Skeletal muscle tissue (tissue), 3 donors: ENCODE measurements at regions not wholly inside any gene's neighbourhood (a gene's known extent, or its start where the extent isn't known, plus 50 kb on each side); places are given as distances from the start of the nearest gene placed in this dataset.

Source experiments
- H3K27ac ChIP-seq: one replicate; pipeline ENCODE4 v1.7.0; 2013; ENCODE audit warnings: mild to moderate bottlenecking, low read depth, low read length, inconsistent platforms
- H3K27me3 ChIP-seq, 3 donors: one replicate each; pipeline ENCODE4 v1.7.0; 2013; ENCODE audit warnings: low read length in 3 of 3; ENCODE audit not compliant: control insufficient read depth in 3 of 3, insufficient read depth in 3 of 3
- H3K36me3 ChIP-seq, 3 donors: one replicate each; pipeline ENCODE4 v1.7.0; 2013; ENCODE audit warnings: low read length in 3 of 3; ENCODE audit not compliant: control insufficient read depth in 3 of 3, insufficient read depth in 3 of 3
- H3K4me1 ChIP-seq, 3 donors: one replicate each; pipeline ENCODE4 v1.7.0; 2013; ENCODE audit warnings: low read length in 3 of 3, mild to moderate bottlenecking in 3 of 3; ENCODE audit not compliant: control insufficient read depth in 3 of 3, insufficient read depth in 3 of 3
- H3K4me3 ChIP-seq, 3 donors: one replicate each; pipeline ENCODE4 v1.7.0; 2013; ENCODE audit warnings: low read length in 3 of 3
- H3K9ac ChIP-seq, 3 donors: one replicate each; pipeline ENCODE4 v1.7.0; 2013; ENCODE audit warnings: low read length in 3 of 3, mild to moderate bottlenecking in 3 of 3, moderate library complexity in 2 of 3, low read depth in 1 of 3
- H3K9me3 ChIP-seq, 3 donors: one replicate each; pipeline ENCODE4 v1.7.0; 2013; ENCODE audit warnings: low read length in 3 of 3; ENCODE audit not compliant: control insufficient read depth in 3 of 3
- donor health status: Osteomylitis.

- no peak overlapping the region for H3K27ac ChIP-seq
- no peaks in the 10 kb centered on the region for H3K36me3 ChIP-seq
- H3K4me1 ChIP-seq: peaks cover 2 to 6% (median 3%) of the 10 kb centered on the region in 3 donors
- no peaks in the 10 kb centered on the region for H3K9me3 ChIP-seq
- H3K9ac ChIP-seq: no peak overlapping the region
- H3K4me3 ChIP-seq: no peak overlapping the region
- no peaks in the 10 kb centered on the region for H3K27me3 ChIP-seq
Measured at GRCh38 chr5:143672806-143673205, 139.2 kb upstream of the HMHB1 start.

- Histone ChIP-seq H3K9me3 (no peaks in the 10 kb centered on the region), H3K36me3 (no peaks in the 10 kb centered on the region), H3K4me3 (no peak overlapping the region), H3K9ac (no peak overlapping the region), H3K27me3 (no peaks in the 10 kb centered on the region), H3K27ac (no peak overlapping the region), H3K4me1 (peaks cover 2 to 6% (median 3%) of the 10 kb centered on the region in 3 donors)
Measured at GRCh38 chr5:143671674-143672569, 140.0 kb upstream of the HMHB1 start.

- H3K27ac ChIP-seq: no peak overlapping the region
- no peak overlapping the region for H3K9ac ChIP-seq
- no peak overlapping the region for H3K4me3 ChIP-seq
- H3K36me3 ChIP-seq: no peaks in the 10 kb centered on the region
- no peaks in the 10 kb centered on the region for H3K27me3 ChIP-seq
- peaks cover 2 to 6% (median 3%) of the 10 kb centered on the region in 3 donors for H3K4me1 ChIP-seq
- H3K9me3 ChIP-seq: no peaks in the 10 kb centered on the region
Measured at GRCh38 chr5:143671021-143671420, 140.9 kb upstream of the HMHB1 start.

- H3K9ac ChIP-seq: no peak overlapping the region
Measured at GRCh38 chr5:143665866-143666265, 146.1 kb upstream of the HMHB1 start.

GRCh38 chr5:143664623-143665022 lies 147.3 kb upstream of the HMHB1 start:
- Histone ChIP-seq H3K9ac (no peak overlapping the region), H3K36me3 (no peaks in the 10 kb centered on the region), H3K4me1 (peaks cover 0 to 2% (median 0%) of the 10 kb centered on the region in 3 donors), H3K9me3 (no peaks in the 10 kb centered on the region), H3K4me3 (no peak overlapping the region), H3K27ac (no peak overlapping the region), H3K27me3 (no peaks in the 10 kb centered on the region)

More at GRCh38 chr5:143665866-143666265, 146.1 kb upstream of the HMHB1 start:
- peaks cover 0 to 2% (median 0%) of the 10 kb centered on the region in 3 donors for H3K4me1 ChIP-seq
- H3K9me3 ChIP-seq: no peaks in the 10 kb centered on the region
- no peaks in the 10 kb centered on the region for H3K27me3 ChIP-seq
- no peak overlapping the region for H3K4me3 ChIP-seq
- H3K36me3 ChIP-seq: no peaks in the 10 kb centered on the region
- no peak overlapping the region for H3K27ac ChIP-seq

GRCh38 chr5:143663872-143664271 lies 148.1 kb upstream of the HMHB1 start:
- Histone ChIP-seq H3K36me3 (no peaks in the 10 kb centered on the region), H3K27ac (no peak overlapping the region), H3K9me3 (no peaks in the 10 kb centered on the region), H3K4me1 (no peaks in the 10 kb centered on the region), H3K27me3 (no peaks in the 10 kb centered on the region), H3K9ac (no peak overlapping the region), H3K4me3 (no peak overlapping the region)

GRCh38 chr5:143662020-143662419 lies 149.9 kb upstream of the HMHB1 start:
- H3K27ac ChIP-seq: no peak overlapping the region
- no peaks in the 10 kb centered on the region for H3K27me3 ChIP-seq
- no peak overlapping the region for H3K9ac ChIP-seq
- no peaks in the 10 kb centered on the region for H3K4me1 ChIP-seq
- H3K9me3 ChIP-seq: no peaks in the 10 kb centered on the region
- no peaks in the 10 kb centered on the region for H3K36me3 ChIP-seq
- no peak overlapping the region for H3K4me3 ChIP-seq

GRCh38 chr5:143660625-143661024 lies 151.3 kb upstream of the HMHB1 start:
- Histone ChIP-seq H3K27ac (no peak overlapping the region), H3K4me3 (no peak overlapping the region), H3K36me3 (no peaks in the 10 kb centered on the region), H3K4me1 (no peaks in the 10 kb centered on the region), H3K9me3 (no peaks in the 10 kb centered on the region), H3K27me3 (no peaks in the 10 kb centered on the region), H3K9ac (no peak overlapping the region)

GRCh38 chr5:143659599-143660238 lies 152.2 kb upstream of the HMHB1 start:
- no peak overlapping the region for H3K9ac ChIP-seq
- H3K4me3 ChIP-seq: no peak overlapping the region
- no peaks in the 10 kb centered on the region for H3K27me3 ChIP-seq
- no peak overlapping the region for H3K27ac ChIP-seq
- H3K9me3 ChIP-seq: no peaks in the 10 kb centered on the region
- H3K4me1 ChIP-seq: no peaks in the 10 kb centered on the region
- H3K36me3 ChIP-seq: no peaks in the 10 kb centered on the region

- H3K27ac ChIP-seq: no peak overlapping the region
- H3K27me3 ChIP-seq: no peaks in the 10 kb centered on the region
- H3K9ac ChIP-seq: no peak overlapping the region
- no peaks in the 10 kb centered on the region for H3K9me3 ChIP-seq
- no peaks in the 10 kb centered on the region for H3K36me3 ChIP-seq
- H3K4me1 ChIP-seq: no peaks in the 10 kb centered on the region
- no peak overlapping the region for H3K4me3 ChIP-seq
Measured at GRCh38 chr5:143658956-143659355, 153.0 kb upstream of the HMHB1 start.
